CD14-positive monocyte (primary cell): ENCODE measurements at regions not wholly inside any gene's neighbourhood (a gene's known extent, or its start where the extent isn't known, plus 50 kb on each side); places are given as distances from the start of the nearest gene placed in this dataset.
A peak's percentile ranks its signal among the peaks of the same experiment; 100 is the strongest.
"Not testable (repeated sequence)": the region's sequence is repeated elsewhere in the genome, so short reads cannot be mapped to it uniquely, and the experiment has no call there.

Experiments
- DNase-seq, 3 donors: peaks; one replicate each; pipeline ENCODE4 v3.0.0-alpha.2; 2011 to 2022
- H2AFZ ChIP-seq: 2 replicates; pipeline ENCODE4 v1.6.0; 2012; ENCODE audit warnings: mild to moderate bottlenecking, low read depth, low read length, inconsistent platforms; ENCODE audit not compliant: insufficient read depth, poor library complexity, severe bottlenecking
- H3K27ac ChIP-seq, 2 donors: 1 replicate in 1 of 2; 2 replicates in 1 of 2; pipeline ENCODE4 v1.5.1; 2012 to 2013; ENCODE audit warnings: low read length in 2 of 2, control low read depth in 1 of 2, inconsistent platforms in 1 of 2, low read depth in 1 of 2, mild to moderate bottlenecking in 1 of 2
- H3K27me3 ChIP-seq, 2 donors: one replicate each; pipeline versions ENCODE4 v1.6.0 to v1.6.1; 2011 to 2013; ENCODE audit warnings: low read length in 2 of 2; ENCODE audit not compliant: control insufficient read depth in 2 of 2, insufficient read depth in 2 of 2
- H3K36me3 ChIP-seq, 2 donors: replicated peaks in 1 of 2; 1 replicate in 1 of 2; 2 replicates in 1 of 2; pipeline versions ENCODE4 v1.5.1 to v1.6.1; 2012 to 2013; ENCODE audit warnings: low read length in 2 of 2, control low read depth in 1 of 2, inconsistent platforms in 1 of 2, mild to moderate bottlenecking in 1 of 2; ENCODE audit not compliant: insufficient read depth in 2 of 2, control insufficient read depth in 1 of 2
- H3K4me1 ChIP-seq, 2 donors: 1 replicate in 1 of 2; 2 replicates in 1 of 2; pipeline versions ENCODE4 v1.5.1 to v1.6.1; 2012 to 2013; ENCODE audit warnings: low read length in 2 of 2, control low read depth in 1 of 2, inconsistent platforms in 1 of 2, mild to moderate bottlenecking in 1 of 2, moderate library complexity in 1 of 2; ENCODE audit not compliant: insufficient read depth in 2 of 2, control insufficient read depth in 1 of 2
- H3K4me2 ChIP-seq: replicated peaks from 2 replicates; pipeline ENCODE3; 2012; ENCODE audit warnings: low read length, moderate library complexity, mild to moderate bottlenecking; ENCODE audit not compliant: poor library complexity, severe bottlenecking; ENCODE audit errors: extremely low read depth
- H3K4me3 ChIP-seq, 3 experiments: fragments of 200-600 bp in 1 of 3; sonication (generic) in 1 of 3; replicated peaks in 1 of 3; 1 replicate in 2 of 3; 2 replicates in 1 of 3; pipeline ENCODE4 v1.5.1; 2011 to 2013; ENCODE audit warnings: low read length in 3 of 3, mild to moderate bottlenecking in 3 of 3, control low read depth in 2 of 3, low read depth in 2 of 3, inconsistent platforms in 1 of 3, moderate library complexity in 1 of 3
- H3K79me2 ChIP-seq: 2 replicates; pipeline ENCODE4 v1.6.0; 2012; ENCODE audit warnings: mild to moderate bottlenecking, control low read depth, inconsistent platforms, low read length, moderate library complexity; ENCODE audit not compliant: insufficient read depth
- H3K9ac ChIP-seq: 2 replicates; pipeline ENCODE4 v1.6.0; 2017; ENCODE audit warnings: low read length, mild to moderate bottlenecking; ENCODE audit not compliant: insufficient read depth, poor library complexity, severe bottlenecking
- H3K9me3 ChIP-seq, 2 donors: replicated peaks in 1 of 2; 1 replicate in 1 of 2; 2 replicates in 1 of 2; pipeline versions ENCODE4 v1.5.1 to v1.6.1; 2012 to 2013; ENCODE audit warnings: low read length in 2 of 2, control low read depth in 1 of 2; ENCODE audit not compliant: control insufficient read depth in 1 of 2, insufficient read depth in 1 of 2
- H4K20me1 ChIP-seq: 2 replicates; pipeline ENCODE4 v1.6.0; 2012; ENCODE audit warnings: mild to moderate bottlenecking, low read length, control low read depth, moderate library complexity; ENCODE audit not compliant: insufficient read depth
- H3K27ac Mint-ChIP-seq, 7 donors: one replicate each; pipeline ENCODE4 v1.8.0; 2020; ENCODE audit warnings: mild to moderate bottlenecking in 7 of 7, mixed read lengths in 7 of 7, moderate library complexity in 6 of 7, inconsistent platforms in 2 of 7
- H3K27me3 Mint-ChIP-seq, 3 donors: one replicate each; pipeline ENCODE4 v1.8.0; 2021 to 2022; ENCODE audit warnings: low read depth in 3 of 3, mild to moderate bottlenecking in 3 of 3, mixed read lengths in 3 of 3, moderate library complexity in 3 of 3, inconsistent platforms in 1 of 3
- H3K36me3 Mint-ChIP-seq, 2 donors: one replicate each; pipeline ENCODE4 v1.8.0; 2020; ENCODE audit warnings: mixed read lengths in 2 of 2, inconsistent platforms in 1 of 2, mild to moderate bottlenecking in 1 of 2
- H3K4me1 Mint-ChIP-seq: one replicate; pipeline ENCODE4 v1.8.0; 2020; ENCODE audit warnings: mild to moderate bottlenecking, mixed read lengths
- H3K4me3 Mint-ChIP-seq, 2 donors: one replicate each; pipeline ENCODE4 v1.8.0; 2020; ENCODE audit warnings: mild to moderate bottlenecking in 2 of 2, mixed read lengths in 2 of 2, moderate library complexity in 1 of 2
- H3K9me3 Mint-ChIP-seq, 7 donors: one replicate each; pipeline ENCODE4 v1.8.0; 2020 to 2022; ENCODE audit warnings: mixed read lengths in 7 of 7, mild to moderate bottlenecking in 6 of 7, moderate library complexity in 6 of 7, inconsistent platforms in 2 of 7
- CTCF ChIP-seq: fragments of 200-600 bp; IDR thresholded peaks from one replicate; pipeline ENCODE4 v1.8.0; 2022; ENCODE audit warnings: antibody characterized with exemption, mild to moderate bottlenecking
- WGBS: methylation state at CpG from one replicate; pipeline ENCODE4 v1.1.5; 2013; ENCODE audit warnings: missing lambda C conversion rate; ENCODE audit not compliant: insufficient coverage; 5-methylcytosine and 5-hydroxymethylcytosine counted together
- intact Hi-C, 2 donors: fragments of 100-400 bp; cut with micrococcal nuclease; formaldehyde crosslinking; loops; one replicate each; pipeline versions ENCODE4 v1.15.0 to v1.15.1; 2023

GRCh38 chr20:22851679-22852346 is 183.3 kb upstream of the SSTR4 start:
- H3K9ac ChIP-seq, H3K27me3 ChIP-seq, intact Hi-C loops, H3K79me2 ChIP-seq, H3K27ac ChIP-seq, H3K4me3 Mint-ChIP-seq, H2AFZ ChIP-seq, H3K36me3 ChIP-seq, H3K4me1 Mint-ChIP-seq, H3K9me3 ChIP-seq, H3K36me3 Mint-ChIP-seq, H4K20me1 ChIP-seq, H3K4me3 ChIP-seq, H3K4me2 ChIP-seq, H3K4me1 ChIP-seq, H3K27ac Mint-ChIP-seq: not testable (repeated sequence)
- peak; percentile 74 for TF ChIP-seq CTCF
- WGBS, result 62% methylated on average over 2 of the region's 3 CpGs
- H3K27me3 Mint-ChIP-seq, result peaks cover 4 to 14% (median 12%) of the 10 kb centered on the region in 3 donors
- DNase-seq, result peak in 2 of 3 donors; percentile 7 to 26
- peaks cover 2 to 16% (median 6%) of the 10 kb centered on the region in 7 donors for H3K9me3 Mint-ChIP-seq

- 96% methylated on average over 4 of the region's 11 CpGs for WGBS
- H3K4me1 Mint-ChIP-seq, result no peaks in the 10 kb centered on the region
- H3K9me3 ChIP-seq, result no peaks in the 10 kb centered on the region
- no peaks in the 10 kb centered on the region for H3K36me3 ChIP-seq
- H3K79me2 ChIP-seq, result no peaks in the 10 kb centered on the region
- H3K27me3 ChIP-seq, result no peaks in the 10 kb centered on the region
- intact Hi-C loops, result no loop called here
- H3K4me3 Mint-ChIP-seq, result no peak overlapping the region
- H3K36me3 Mint-ChIP-seq, result no peaks in the 10 kb centered on the region
- H3K9me3 Mint-ChIP-seq, result peaks cover 0 to 4% (median 2%) of the 10 kb centered on the region in 7 donors
- H4K20me1 ChIP-seq, result no peaks in the 10 kb centered on the region
- H3K4me2 ChIP-seq, result no peak overlapping the region
- H3K27ac Mint-ChIP-seq, result no peak overlapping the region
- H3K4me3 ChIP-seq, result no peak overlapping the region
- peaks cover 3 to 15% (median 11%) of the 10 kb centered on the region in 3 donors for H3K27me3 Mint-ChIP-seq
- DNase-seq, result no peak
- no peak overlapping the region for H3K27ac ChIP-seq
- H3K9ac ChIP-seq, result no peak overlapping the region
- no peak for TF ChIP-seq CTCF
- H3K4me1 ChIP-seq, result no peaks in the 10 kb centered on the region
- H2AFZ ChIP-seq, result no peak overlapping the region
These were observed 173.7 kb upstream of the SSTR4 start for GRCh38 chr20:22861231-22861980.
